Endodermal cell (in vitro differentiated cells): ENCODE measurements at regions not wholly inside any gene's neighbourhood (a gene's known extent, or its start where the extent isn't known, plus 50 kb on each side); places are given as distances from the start of the nearest gene placed in this dataset.

Experiments used
- DNase-seq: peaks from one replicate; pipeline ENCODE4 v3.0.0-alpha.2; 2017
- H3K27ac ChIP-seq: 2 replicates; pipeline ENCODE4 v1.5.1; 2013; ENCODE audit warnings: mild to moderate bottlenecking, low read depth, low read length, moderate library complexity
- H3K27me3 ChIP-seq: 2 replicates; pipeline ENCODE4 v1.6.1; 2013; ENCODE audit warnings: mild to moderate bottlenecking, low read length, moderate library complexity; ENCODE audit not compliant: insufficient read depth, control insufficient read depth, poor library complexity, severe bottlenecking
- H3K36me3 ChIP-seq: 2 replicates; pipeline ENCODE4 v1.7.0; 2013; ENCODE audit warnings: mild to moderate bottlenecking, low read length, moderate library complexity; ENCODE audit not compliant: control insufficient read depth, insufficient read depth
- H3K4me1 ChIP-seq: one replicate; pipeline ENCODE4 v1.7.0; 2013; ENCODE audit warnings: low read length; ENCODE audit not compliant: control insufficient read depth, insufficient read depth
- H3K4me3 ChIP-seq: 2 replicates; pipeline ENCODE4 v1.5.1; 2013; ENCODE audit warnings: mild to moderate bottlenecking, low read length, moderate library complexity
- H3K9ac ChIP-seq: 2 replicates; pipeline ENCODE4 v1.6.1; 2013; ENCODE audit warnings: mild to moderate bottlenecking, low read length, moderate library complexity; ENCODE audit not compliant: poor library complexity, severe bottlenecking; ENCODE audit errors: extremely low read depth
- H3K9me3 ChIP-seq: 2 replicates; pipeline ENCODE4 v1.6.1; 2013; ENCODE audit warnings: mild to moderate bottlenecking, low read length, moderate library complexity; ENCODE audit not compliant: control insufficient read depth
- H3K27ac Mint-ChIP-seq: 2 replicates; pipeline ENCODE4 v1.8.0; 2020; ENCODE audit warnings: mixed read lengths
- H3K27me3 Mint-ChIP-seq: 2 replicates; pipeline ENCODE4 v1.8.0; 2021; ENCODE audit warnings: mild to moderate bottlenecking, mixed read lengths; ENCODE audit not compliant: insufficient read depth
- H3K36me3 Mint-ChIP-seq: 2 replicates; pipeline ENCODE4 v1.8.0; 2020; ENCODE audit warnings: low read depth, mixed read lengths
- H3K4me1 Mint-ChIP-seq: 2 replicates; pipeline ENCODE4 v1.8.0; 2020; ENCODE audit warnings: mixed read lengths
- H3K4me3 Mint-ChIP-seq: 2 replicates; pipeline ENCODE4 v1.8.0; 2020; ENCODE audit warnings: mild to moderate bottlenecking, moderate library complexity, mixed read lengths
- H3K9me3 Mint-ChIP-seq: 2 replicates; pipeline ENCODE4 v1.8.0; 2020; ENCODE audit warnings: mild to moderate bottlenecking, mixed read lengths
- WGBS, 2 experiments: methylation state at CpG; one replicate each; pipeline versions ENCODE4 v1.1.5 to v1.1.7; 2013; ENCODE audit warnings: missing lambda C conversion rate in 2 of 2, mixed read lengths in 1 of 2; ENCODE audit not compliant: insufficient coverage in 1 of 2, insufficient read length in 1 of 2; 5-methylcytosine and 5-hydroxymethylcytosine counted together
- TF ChIP-seq, protein P1 (sequence below): fragments of 200-600 bp; sonication (generic); conservative IDR thresholded peaks from 2 replicates; pipeline ENCODE4 v1.5.0; 2021; ENCODE audit warnings: antibody characterized with exemption, mild to moderate bottlenecking

DNA sequence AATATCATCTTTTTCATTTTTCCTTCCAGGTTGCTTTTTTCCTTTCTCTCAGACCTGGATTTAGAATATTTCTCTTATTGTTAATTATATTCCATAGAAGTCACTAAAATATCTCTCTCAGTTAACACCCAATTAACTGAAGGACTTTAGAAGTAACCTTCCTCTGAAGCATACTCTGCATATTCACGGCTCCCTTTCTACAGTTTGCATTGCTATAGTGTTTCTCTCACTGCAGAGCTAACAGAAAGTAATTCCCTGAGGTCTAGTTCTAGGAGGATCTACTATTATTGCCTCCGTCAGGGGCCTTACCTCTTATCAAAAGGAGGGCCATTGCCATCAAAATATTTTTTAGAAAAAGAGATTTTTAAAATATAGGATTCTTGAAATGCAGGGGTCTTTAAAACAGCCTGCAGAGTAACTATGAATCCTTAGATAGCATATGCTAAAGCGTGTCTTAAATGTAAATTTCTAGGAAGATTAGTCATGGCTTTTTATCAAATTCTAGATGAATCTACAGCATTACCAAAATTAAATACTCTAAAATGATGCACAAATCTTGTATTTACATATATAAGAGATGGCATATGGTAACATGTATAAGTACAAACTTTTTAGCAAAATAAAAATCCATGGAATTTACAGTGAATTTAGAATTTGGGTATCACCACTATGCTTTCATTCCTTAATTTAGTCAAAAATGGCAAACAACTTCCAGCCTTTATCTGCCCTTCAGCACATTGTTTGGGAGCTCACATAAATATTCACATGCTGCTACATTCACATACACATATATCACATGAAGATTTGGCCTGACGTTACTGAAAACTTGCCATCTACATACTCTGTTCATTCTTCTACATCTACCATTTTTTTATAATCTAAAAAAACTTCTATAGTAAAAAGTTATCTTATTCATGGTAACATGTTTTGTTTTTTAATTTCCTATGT is 696.8 kb downstream of the OTOL1 start:
- Histone ChIP-seq H3K27ac (no peak overlapping the region), H3K9ac (no peak overlapping the region), H3K36me3 (no peaks in the 10 kb centered on the region), H3K4me3 (no peak overlapping the region), H3K9me3 (peaks cover 18% of the 10 kb centered on the region), H3K4me1 (no peaks in the 10 kb centered on the region), H3K27me3 (no peaks in the 10 kb centered on the region)
- peaks cover 7% of the 10 kb centered on the region for H3K4me1 Mint-ChIP-seq
- no peak overlapping the region for H3K4me3 Mint-ChIP-seq
- no peaks in the 10 kb centered on the region for H3K27me3 Mint-ChIP-seq
- peaks cover 22% of the 10 kb centered on the region for H3K9me3 Mint-ChIP-seq
- 67 to 80% methylated on average over 1 to 4 of the region's 4 CpGs for WGBS, 2 experiments
- H3K36me3 Mint-ChIP-seq: peaks cover 5% of the 10 kb centered on the region
- TF ChIP-seq, protein P1, sequence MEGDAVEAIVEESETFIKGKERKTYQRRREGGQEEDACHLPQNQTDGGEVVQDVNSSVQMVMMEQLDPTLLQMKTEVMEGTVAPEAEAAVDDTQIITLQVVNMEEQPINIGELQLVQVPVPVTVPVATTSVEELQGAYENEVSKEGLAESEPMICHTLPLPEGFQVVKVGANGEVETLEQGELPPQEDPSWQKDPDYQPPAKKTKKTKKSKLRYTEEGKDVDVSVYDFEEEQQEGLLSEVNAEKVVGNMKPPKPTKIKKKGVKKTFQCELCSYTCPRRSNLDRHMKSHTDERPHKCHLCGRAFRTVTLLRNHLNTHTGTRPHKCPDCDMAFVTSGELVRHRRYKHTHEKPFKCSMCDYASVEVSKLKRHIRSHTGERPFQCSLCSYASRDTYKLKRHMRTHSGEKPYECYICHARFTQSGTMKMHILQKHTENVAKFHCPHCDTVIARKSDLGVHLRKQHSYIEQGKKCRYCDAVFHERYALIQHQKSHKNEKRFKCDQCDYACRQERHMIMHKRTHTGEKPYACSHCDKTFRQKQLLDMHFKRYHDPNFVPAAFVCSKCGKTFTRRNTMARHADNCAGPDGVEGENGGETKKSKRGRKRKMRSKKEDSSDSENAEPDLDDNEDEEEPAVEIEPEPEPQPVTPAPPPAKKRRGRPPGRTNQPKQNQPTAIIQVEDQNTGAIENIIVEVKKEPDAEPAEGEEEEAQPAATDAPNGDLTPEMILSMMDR: no peak
- H3K27ac Mint-ChIP-seq: no peak overlapping the region
- no peak for DNase-seq

DNA sequence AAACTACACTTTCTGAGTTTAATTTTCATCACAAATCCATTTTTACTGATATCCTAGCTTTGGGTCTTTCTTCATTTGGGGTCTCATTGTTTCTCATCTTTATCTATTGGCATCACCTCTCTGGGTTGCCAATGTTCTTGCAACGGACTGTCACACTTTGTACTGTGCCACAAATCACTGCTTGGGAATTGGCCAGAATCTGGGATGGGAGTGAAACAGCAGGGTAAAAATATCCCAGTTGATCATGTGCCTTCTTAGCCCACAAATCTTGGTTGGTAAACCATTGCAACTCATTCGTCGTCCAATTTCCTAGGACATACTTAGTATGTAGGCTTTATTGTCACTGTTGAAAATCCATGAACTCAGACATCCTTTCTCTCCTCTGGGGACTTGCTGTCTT is 698.5 kb downstream of the OTOL1 start:
- Histone ChIP-seq H3K4me3 (no peak overlapping the region), H3K9me3 (peaks cover 18% of the 10 kb centered on the region), H3K36me3 (no peaks in the 10 kb centered on the region), H3K27ac (no peak overlapping the region), H3K27me3 (no peaks in the 10 kb centered on the region), H3K4me1 (no peaks in the 10 kb centered on the region), H3K9ac (no peak overlapping the region)
- H3K27me3 Mint-ChIP-seq: no peaks in the 10 kb centered on the region
- H3K27ac Mint-ChIP-seq: no peak overlapping the region
- H3K4me1 Mint-ChIP-seq: peaks cover 7% of the 10 kb centered on the region
- H3K4me3 Mint-ChIP-seq: no peak overlapping the region
- TF ChIP-seq, protein P1: no peak
- WGBS, 2 experiments: 96 to 100% methylated on average over 3 of the region's 3 CpGs
- H3K36me3 Mint-ChIP-seq: peaks cover 5% of the 10 kb centered on the region
- no peak for DNase-seq
- H3K9me3 Mint-ChIP-seq: peaks cover 16% of the 10 kb centered on the region

DNA sequence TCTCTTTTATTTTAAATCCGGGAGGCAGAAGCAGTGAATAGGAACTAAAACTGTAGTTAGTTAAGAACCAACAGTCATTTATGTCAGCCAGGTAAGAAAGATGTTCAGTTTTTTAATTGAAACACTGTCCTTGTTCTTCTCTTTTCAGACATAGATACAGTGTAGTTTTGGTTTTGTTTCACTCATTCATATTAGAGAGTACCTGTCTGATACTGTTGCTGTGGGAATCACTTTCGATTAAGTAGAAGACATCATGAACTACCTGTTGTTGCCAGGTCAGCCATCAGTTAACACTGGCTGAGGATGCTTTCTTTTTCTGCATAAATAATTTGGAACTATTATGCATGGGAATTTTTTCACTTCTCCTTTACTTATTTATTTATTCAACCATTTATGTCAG is 700.4 kb downstream of the OTOL1 start:
- Histone ChIP-seq H3K27ac (no peak overlapping the region), H3K9ac (no peak overlapping the region), H3K4me3 (no peak overlapping the region), H3K36me3 (no peaks in the 10 kb centered on the region), H3K4me1 (no peaks in the 10 kb centered on the region), H3K9me3 (no peaks in the 10 kb centered on the region), H3K27me3 (no peaks in the 10 kb centered on the region)
- no peaks in the 10 kb centered on the region for H3K27me3 Mint-ChIP-seq
- no peak overlapping the region for H3K27ac Mint-ChIP-seq
- TF ChIP-seq, protein P1: no peak
- H3K9me3 Mint-ChIP-seq: no peaks in the 10 kb centered on the region
- no peak overlapping the region for H3K4me3 Mint-ChIP-seq
- no peaks in the 10 kb centered on the region for H3K36me3 Mint-ChIP-seq
- 98 to 100% methylated on average over 1 to 2 of the region's 2 CpGs for WGBS, 2 experiments
- H3K4me1 Mint-ChIP-seq: peaks cover 7% of the 10 kb centered on the region
- DNase-seq: no peak
